ENCODE measurements at regions not wholly inside any gene's neighbourhood (a gene's known extent, or its start where the extent isn't known, plus 50 kb on each side); places are given as distances from the start of the nearest gene placed in this dataset.

GRCh38 chr4:133263104-133263503 lies 114.0 kb downstream of the PCDH10 start:
- CTCF ChIA-PET = interaction anchor here (0.6 kb wide), 1 partner anchor 28 kb away, joined by 3 read pairs; no protein-coding TSS in a partner anchor
- DNase-seq (no peak), ATAC-seq (ENCODE audit: low read depth) (no peak)
- no peak overlapping the region for H3K4me3 ChIP-seq (ENCODE audit: insufficient read depth, low read depth, low read length)
- H4K8ac ChIP-seq (ENCODE audit: low read depth in 2 of 2, low read length in 2 of 2) = no peak overlapping the region
- no peaks in the 10 kb centered on the region for H4K20me1 ChIP-seq (ENCODE audit: insufficient read depth, low read length)
- no peaks in the 10 kb centered on the region for H3K36me3 ChIP-seq (ENCODE audit: control insufficient read depth, insufficient read depth, low read length)
- no peak overlapping the region for H3K4ac ChIP-seq (ENCODE audit: low read depth, low read length)
- H2BK20ac ChIP-seq (ENCODE audit: low read depth, low read length) = no peak overlapping the region
- POLR2A ChIA-PET (ENCODE audit: unreplicated experiment) = no interaction called here
- H2BK120ac ChIP-seq (ENCODE audit: low read depth, low read length) = no peak overlapping the region
- WGBS, 2 experiments (ENCODE audit: extremely low coverage in 2 of 2, insufficient read length in 1 of 2) = no CpG with 5 or more reads among the region's 3 CpGs
- H3K18ac ChIP-seq (ENCODE audit: low read depth, low read length) = no peak overlapping the region
- no peaks in the 10 kb centered on the region for H3K9me1 ChIP-seq (ENCODE audit: insufficient read depth, low read length)
- H3K9ac ChIP-seq (ENCODE audit: low read depth, low read length) = no peak overlapping the region
- H2AK5ac ChIP-seq (ENCODE audit: low read depth, low read length) = no peak overlapping the region
- no peak overlapping the region for H2BK15ac ChIP-seq (ENCODE audit: low read depth, low read length)
- no peak overlapping the region for H3K14ac ChIP-seq (replicated peaks; ENCODE audit: low read depth, low read length)
- no peaks in the 10 kb centered on the region for H3K4me1 ChIP-seq (ENCODE audit: control insufficient read depth, insufficient read depth, low read length)
- H2BK5ac ChIP-seq (ENCODE audit: low read depth, low read length, poor library complexity, severe bottlenecking) = no peak overlapping the region
- BruUV-seq (replicated peaks) = no TSS peak
- in situ Hi-C loops (cut with MboI; ENCODE audit: low sequenced_read_pairs) (no loop called here), intact Hi-C loops (cut with micrococcal nuclease) (no loop called here), dilution Hi-C loops (cut with HindIII; ENCODE audit: low sequenced_read_pairs, unreplicated experiment) (no loop called here)
- H4K5ac ChIP-seq (ENCODE audit: low read depth, low read length) = no peak overlapping the region
- no peak overlapping the region for H4K91ac ChIP-seq (ENCODE audit: insufficient read depth, low read depth, low read length)
- no peak overlapping the region for H3K4me2 ChIP-seq (ENCODE audit: low read depth, low read length)
- no peaks in the 10 kb centered on the region for H3K79me1 ChIP-seq (ENCODE audit: low read depth in 1 of 2, low read length in 2 of 2)
- no peak overlapping the region for H2AFZ ChIP-seq (replicated peaks; ENCODE audit: low read length, poor library complexity)
- no peak overlapping the region for H2AK9ac ChIP-seq (replicated peaks; ENCODE audit: low read depth, low read length, poor library complexity)
- H3K56ac ChIP-seq (ENCODE audit: extremely low read depth, insufficient read depth, low read length) = no peak overlapping the region
- no peak overlapping the region for H3K27ac ChIP-seq (ENCODE audit: insufficient read depth, low read length)
- no peaks in the 10 kb centered on the region for H3K27me3 ChIP-seq (ENCODE audit: control insufficient read depth, insufficient read depth, low read length)
- TF ChIP-seq MAZ (IDR thresholded peaks at IDR 0.05; ENCODE audit: borderline replicate concordance, low read depth, low read length) (no peak), CEBPB (IDR thresholded peaks at IDR 0.05; ENCODE audit: low read depth, low read length) (no peak), SMC3 (IDR thresholded peaks at IDR 0.05; ENCODE audit: low read depth, low read length) (no peak), MAFK (IDR thresholded peaks at IDR 0.05; ENCODE audit: low read depth, low read length) (no peak), NFE2L2 (IDR thresholded peaks at IDR 0.05; ENCODE audit: low read depth, low read length) (no peak)
- no peak overlapping the region for H3K23ac ChIP-seq (ENCODE audit: low read depth, low read length)
- no peaks in the 10 kb centered on the region for H3K9me3 ChIP-seq (ENCODE audit: control insufficient read depth, insufficient read depth, low read length)

Measured in IMR-90 (cell line).